C4-2B (cell line): ENCODE measurements at regions not wholly inside any gene's neighbourhood (a gene's known extent, or its start where the extent isn't known, plus 50 kb on each side); places are given as distances from the start of the nearest gene placed in this dataset.

Source experiments
- ZFX ChIP-seq: fragments of 450-650 bp; IDR thresholded peaks from 2 replicates; pipeline ENCODE4 v1.6.1; 2017
- TF ChIP-seq, protein P1 (sequence below): fragments of 450-650 bp; conservative IDR thresholded peaks from 2 replicates; pipeline ENCODE4 v1.5.1; 2017; ENCODE audit warnings: mild to moderate bottlenecking

DNA sequence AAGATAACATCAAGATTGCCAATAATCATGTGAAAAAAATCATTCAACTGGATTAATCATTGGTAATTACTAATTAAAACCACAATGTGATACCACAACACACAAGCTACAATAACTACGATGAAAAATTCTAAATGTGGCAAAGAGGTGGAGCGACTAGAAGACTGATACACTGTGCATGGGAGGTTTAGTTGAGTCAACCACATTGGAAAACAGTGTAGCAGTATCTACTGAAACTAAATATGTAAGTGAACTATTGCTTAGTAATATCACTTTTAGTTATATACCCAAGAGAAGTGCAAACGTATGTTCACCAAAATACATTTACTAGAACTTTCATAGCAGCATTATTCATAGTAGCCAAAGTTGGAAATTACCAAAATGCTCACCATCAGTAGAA lies 359.9 kb downstream of the ETS1 start:
- TF ChIP-seq, protein P1, sequence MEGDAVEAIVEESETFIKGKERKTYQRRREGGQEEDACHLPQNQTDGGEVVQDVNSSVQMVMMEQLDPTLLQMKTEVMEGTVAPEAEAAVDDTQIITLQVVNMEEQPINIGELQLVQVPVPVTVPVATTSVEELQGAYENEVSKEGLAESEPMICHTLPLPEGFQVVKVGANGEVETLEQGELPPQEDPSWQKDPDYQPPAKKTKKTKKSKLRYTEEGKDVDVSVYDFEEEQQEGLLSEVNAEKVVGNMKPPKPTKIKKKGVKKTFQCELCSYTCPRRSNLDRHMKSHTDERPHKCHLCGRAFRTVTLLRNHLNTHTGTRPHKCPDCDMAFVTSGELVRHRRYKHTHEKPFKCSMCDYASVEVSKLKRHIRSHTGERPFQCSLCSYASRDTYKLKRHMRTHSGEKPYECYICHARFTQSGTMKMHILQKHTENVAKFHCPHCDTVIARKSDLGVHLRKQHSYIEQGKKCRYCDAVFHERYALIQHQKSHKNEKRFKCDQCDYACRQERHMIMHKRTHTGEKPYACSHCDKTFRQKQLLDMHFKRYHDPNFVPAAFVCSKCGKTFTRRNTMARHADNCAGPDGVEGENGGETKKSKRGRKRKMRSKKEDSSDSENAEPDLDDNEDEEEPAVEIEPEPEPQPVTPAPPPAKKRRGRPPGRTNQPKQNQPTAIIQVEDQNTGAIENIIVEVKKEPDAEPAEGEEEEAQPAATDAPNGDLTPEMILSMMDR: no peak
- TF ChIP-seq ZFX: no peak
